Ovary (tissue), 3 donors: ENCODE measurements at regions not wholly inside any gene's neighbourhood (a gene's known extent, or its start where the extent isn't known, plus 50 kb on each side); places are given as distances from the start of the nearest gene placed in this dataset.

ENCODE experiments used
- EP300 ChIP-seq: sonication (generic); formaldehyde crosslinking; IDR thresholded peaks from one replicate; pipeline ENCODE4 v1.6.1; 2017; ENCODE audit warnings: antibody characterized with exemption
- POLR2A ChIP-seq: fragments of 450-650 bp; IDR thresholded peaks from one replicate; pipeline ENCODE4 v1.6.1; 2017; ENCODE audit warnings: antibody characterized with exemption, mild to moderate bottlenecking, moderate library complexity
- TF ChIP-seq, protein P1 (sequence below), 3 donors: fragments of 450-650 bp in 2 of 3; fragments of 200-600 bp in 1 of 3; IDR thresholded peaks; one replicate each; pipeline versions ENCODE4 v1.5.1 to v1.8.0; 2016 to 2022; ENCODE audit warnings: antibody characterized with exemption in 3 of 3, mild to moderate bottlenecking in 1 of 3
- donor health status: DM: no; HTN: no; CAD: no.

DNA sequence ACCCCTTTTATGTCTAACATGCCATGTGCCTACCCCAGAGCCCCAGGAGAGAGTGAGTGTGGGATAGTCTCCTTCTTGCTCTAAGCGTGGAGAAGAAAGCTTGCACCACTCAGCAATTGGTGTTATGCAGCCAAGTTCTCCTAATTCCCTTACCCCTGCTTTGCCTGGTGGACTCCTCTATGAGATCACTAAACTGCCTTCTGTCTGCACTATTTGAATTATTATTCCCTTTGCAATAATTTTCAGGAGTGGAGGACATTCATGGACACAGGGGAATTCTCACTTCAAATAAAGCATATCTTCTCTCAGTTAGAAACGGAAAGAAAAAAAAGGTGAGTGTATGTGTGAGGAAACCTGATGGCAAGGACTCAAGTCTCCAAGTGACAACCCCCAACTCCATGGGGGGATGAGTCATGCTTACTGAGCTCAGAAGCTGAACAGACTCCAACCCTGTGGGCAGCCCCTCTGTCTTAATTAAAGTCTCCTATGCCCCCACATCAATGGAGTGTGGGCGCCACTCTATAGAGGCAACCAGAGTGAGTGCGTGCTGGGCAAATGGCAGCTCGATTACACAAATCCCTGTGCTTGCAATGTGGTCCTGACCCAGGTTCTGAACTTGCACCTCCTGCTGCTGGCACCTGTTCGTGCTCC lies 381.9 kb downstream of the RAB28 start:
- TF ChIP-seq EP300: no peak
- TF ChIP-seq, protein P1, sequence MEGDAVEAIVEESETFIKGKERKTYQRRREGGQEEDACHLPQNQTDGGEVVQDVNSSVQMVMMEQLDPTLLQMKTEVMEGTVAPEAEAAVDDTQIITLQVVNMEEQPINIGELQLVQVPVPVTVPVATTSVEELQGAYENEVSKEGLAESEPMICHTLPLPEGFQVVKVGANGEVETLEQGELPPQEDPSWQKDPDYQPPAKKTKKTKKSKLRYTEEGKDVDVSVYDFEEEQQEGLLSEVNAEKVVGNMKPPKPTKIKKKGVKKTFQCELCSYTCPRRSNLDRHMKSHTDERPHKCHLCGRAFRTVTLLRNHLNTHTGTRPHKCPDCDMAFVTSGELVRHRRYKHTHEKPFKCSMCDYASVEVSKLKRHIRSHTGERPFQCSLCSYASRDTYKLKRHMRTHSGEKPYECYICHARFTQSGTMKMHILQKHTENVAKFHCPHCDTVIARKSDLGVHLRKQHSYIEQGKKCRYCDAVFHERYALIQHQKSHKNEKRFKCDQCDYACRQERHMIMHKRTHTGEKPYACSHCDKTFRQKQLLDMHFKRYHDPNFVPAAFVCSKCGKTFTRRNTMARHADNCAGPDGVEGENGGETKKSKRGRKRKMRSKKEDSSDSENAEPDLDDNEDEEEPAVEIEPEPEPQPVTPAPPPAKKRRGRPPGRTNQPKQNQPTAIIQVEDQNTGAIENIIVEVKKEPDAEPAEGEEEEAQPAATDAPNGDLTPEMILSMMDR (IDR thresholded peaks at IDR 0.05): no peak
- TF ChIP-seq POLR2A: no peak
